GM23338 (cell line): ENCODE measurements at regions not wholly inside any gene's neighbourhood (a gene's known extent, or its start where the extent isn't known, plus 50 kb on each side); places are given as distances from the start of the nearest gene placed in this dataset.

Experiments used
- ATAC-seq: fragments of 200-7000 bp; cut with Tn5 transposase; 3 replicates; pipeline ENCODE4 v1.9.1; 2020
- DNase-seq: peaks from one replicate; pipeline ENCODE4 v3.0.0-alpha.2; 2015; ENCODE audit warnings: low spot score
- H2AFZ ChIP-seq: fragments of 200-600 bp; sonication (generic); 2 replicates; pipeline ENCODE4 v1.8.0; 2016; ENCODE audit warnings: antibody characterized with exemption, mild to moderate bottlenecking, moderate library complexity
- H3F3A ChIP-seq: fragments of 200-600 bp; sonication (generic); replicated peaks from 2 replicates; pipeline ENCODE4 v1.8.0; 2017; ENCODE audit warnings: antibody characterized with exemption, mixed run types, low read depth
- H3K27ac ChIP-seq: fragments of 200-600 bp; sonication (generic); 2 replicates; pipeline ENCODE4 v1.6.1; 2016; ENCODE audit warnings: low read depth
- H3K27me3 ChIP-seq: fragments of 200-600 bp; sonication (generic); 2 replicates; pipeline ENCODE4 v1.8.0; 2016; ENCODE audit warnings: mild to moderate bottlenecking, mixed run types, moderate library complexity; ENCODE audit not compliant: insufficient read depth
- H3K36me3 ChIP-seq: fragments of 200-600 bp; sonication (generic); 2 replicates; pipeline ENCODE4 v1.8.0; 2016; ENCODE audit warnings: mild to moderate bottlenecking; ENCODE audit not compliant: insufficient read depth
- H3K4me1 ChIP-seq: fragments of 200-600 bp; sonication (generic); 2 replicates; pipeline ENCODE4 v1.8.0; 2016; ENCODE audit warnings: mild to moderate bottlenecking, moderate library complexity; ENCODE audit not compliant: insufficient read depth
- H3K4me2 ChIP-seq: fragments of 200-600 bp; sonication (generic); 2 replicates; pipeline ENCODE4 v1.7.1; 2017; ENCODE audit warnings: mixed run types
- H3K4me3 ChIP-seq: fragments of 200-600 bp; sonication (generic); 2 replicates; pipeline ENCODE4 v1.6.1; 2016; ENCODE audit warnings: mixed run types
- H3K79me2 ChIP-seq: fragments of 200-600 bp; sonication (generic); replicated peaks from 2 replicates; pipeline ENCODE4 v1.8.0; 2017; ENCODE audit warnings: mild to moderate bottlenecking; ENCODE audit not compliant: insufficient read depth
- H3K9me2 ChIP-seq: fragments of 200-600 bp; sonication (generic); 2 replicates; pipeline ENCODE4 v1.8.0; 2017; ENCODE audit not compliant: insufficient read depth
- H4K20me1 ChIP-seq: fragments of 200-600 bp; sonication (generic); replicated peaks from 2 replicates; pipeline ENCODE4 v1.8.0; 2017; ENCODE audit warnings: mild to moderate bottlenecking; ENCODE audit not compliant: insufficient read depth
- H3K27ac Mint-ChIP-seq: 2 replicates; pipeline ENCODE4 v1.8.0; 2020; ENCODE audit warnings: inconsistent platforms, mild to moderate bottlenecking, moderate library complexity, mixed read lengths
- H3K27me3 Mint-ChIP-seq: 3 replicates; pipeline ENCODE4 v1.8.0; 2022; ENCODE audit warnings: low read depth, mild to moderate bottlenecking, moderate library complexity, mixed read lengths, inconsistent platforms; ENCODE audit not compliant: insufficient read depth, poor library complexity
- H3K36me3 Mint-ChIP-seq: 3 replicates; pipeline ENCODE4 v1.8.0; 2021; ENCODE audit warnings: low read depth, mild to moderate bottlenecking, inconsistent platforms, moderate library complexity, mixed read lengths
- H3K4me1 Mint-ChIP-seq: 3 replicates; pipeline ENCODE4 v1.8.0; 2020; ENCODE audit warnings: mild to moderate bottlenecking, inconsistent platforms, mixed read lengths
- H3K4me3 Mint-ChIP-seq: 3 replicates; pipeline ENCODE4 v1.8.0; 2021; ENCODE audit warnings: moderate library complexity, mild to moderate bottlenecking, inconsistent platforms, mixed read lengths
- H3K9me3 Mint-ChIP-seq: 3 replicates; pipeline ENCODE4 v1.8.0; 2020; ENCODE audit warnings: moderate library complexity, mild to moderate bottlenecking, inconsistent platforms, mixed read lengths
- CREB1 ChIP-seq: fragments of 250-450 bp; sonication (Bioruptor Pico); IDR thresholded peaks from 2 replicates; pipeline ENCODE4 v1.5.0; 2020; ENCODE audit warnings: low read depth, mild to moderate bottlenecking, moderate library complexity
- EZH2 ChIP-seq: fragments of 200-600 bp; sonication (generic); IDR thresholded peaks from one replicate; pipeline ENCODE4 v1.8.0; 2017; ENCODE audit warnings: antibody characterized with exemption, mild to moderate bottlenecking, low read depth; ENCODE audit not compliant: unreplicated experiment
- EZH2phosphoT487 ChIP-seq: fragments of 200-600 bp; sonication (generic); IDR thresholded peaks from one replicate; pipeline ENCODE4 v1.8.1; 2018; ENCODE audit warnings: antibody characterized with exemption; ENCODE audit not compliant: unreplicated experiment
- JUNB ChIP-seq: IDR thresholded peaks from one replicate; pipeline ENCODE4 v1.6.1; 2016; ENCODE audit warnings: antibody characterized with exemption; ENCODE audit not compliant: unreplicated experiment
- NANOG ChIP-seq: IDR thresholded peaks from 2 replicates; pipeline ENCODE4 v1.6.1; 2016; ENCODE audit warnings: antibody characterized with exemption, borderline replicate concordance
- POLR2AphosphoS5 ChIP-seq: IDR thresholded peaks from 2 replicates; pipeline ENCODE4 v1.6.1; 2016; ENCODE audit warnings: antibody characterized with exemption, low read depth
- REST ChIP-seq: IDR thresholded peaks from one replicate; pipeline ENCODE4 v1.6.1; 2018; ENCODE audit warnings: antibody characterized with exemption; ENCODE audit not compliant: unreplicated experiment
- STAT1 ChIP-seq: IDR thresholded peaks from one replicate; pipeline ENCODE4 v1.6.1; 2016; ENCODE audit warnings: antibody characterized with exemption; ENCODE audit not compliant: unreplicated experiment
- ZNF114 ChIP-seq: fragments of 250-450 bp; sonication (Bioruptor Pico); IDR thresholded peaks from 2 replicates; pipeline ENCODE4 v1.5.0; 2020; ENCODE audit warnings: mild to moderate bottlenecking, moderate library complexity
- ZNF331 ChIP-seq: fragments of 250-450 bp; sonication (Bioruptor Pico); IDR thresholded peaks from 2 replicates; pipeline ENCODE4 v1.5.0; 2020; ENCODE audit warnings: low read depth, mild to moderate bottlenecking, moderate library complexity
- TF ChIP-seq, protein P1 (sequence below): fragments of 250-450 bp; sonication (Bioruptor Pico); IDR thresholded peaks from 2 replicates; pipeline ENCODE4 v1.5.0; 2020; ENCODE audit warnings: mild to moderate bottlenecking, moderate library complexity
- TF ChIP-seq, protein P2 (sequence below), 2 experiments: fragments of 200-600 bp in 1 of 2; sonication (generic) in 1 of 2; conservative IDR thresholded peaks; 2 replicates each; pipeline versions ENCODE4 v1.5.1 to v1.6.1; 2016 to 2017; ENCODE audit warnings: antibody characterized with exemption in 2 of 2, low read depth in 2 of 2, mild to moderate bottlenecking in 2 of 2, moderate library complexity in 1 of 2
- TF ChIP-seq, protein P3 (sequence below): IDR thresholded peaks from 2 replicates; pipeline ENCODE4 v1.6.1; 2016; ENCODE audit warnings: antibody characterized with exemption

DNA sequence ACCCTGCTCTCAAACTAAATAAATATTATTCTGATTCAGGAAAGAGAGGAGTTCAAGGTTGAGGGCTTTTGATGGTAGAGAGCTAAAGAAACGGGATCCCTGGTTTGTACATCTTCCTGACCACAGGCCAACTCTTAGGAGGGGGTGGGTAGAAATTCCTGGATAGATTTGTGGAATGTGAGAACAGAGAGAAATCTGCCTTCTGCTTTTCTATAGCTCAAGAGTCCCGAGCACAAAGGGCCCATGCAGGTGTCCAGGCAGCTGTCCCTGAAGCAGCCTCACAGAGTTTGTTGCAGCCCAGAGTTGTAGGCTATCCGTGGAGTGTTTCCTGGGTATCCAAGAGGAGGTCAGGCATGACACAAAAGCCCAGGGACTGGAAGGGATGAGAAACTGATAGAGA is 198.6 kb downstream of the BCAT1 start:
- H3K9me2 ChIP-seq, result no peaks in the 10 kb centered on the region
- Mint-ChIP-seq H3K27ac (peak overlapping the region; percentile 43; the same call in 1 of the 2 replicates), H3K4me1 (peaks cover 41% of the 10 kb centered on the region), H3K27me3 (peaks cover 3% of the 10 kb centered on the region), H3K9me3 (no peaks in the 10 kb centered on the region), H3K36me3 (no peaks in the 10 kb centered on the region), H3K4me3 (no peak overlapping the region)
- no peaks in the 10 kb centered on the region for H3K27me3 ChIP-seq
- no peaks in the 10 kb centered on the region for H3K36me3 ChIP-seq
- no peaks in the 10 kb centered on the region for H3F3A ChIP-seq
- H4K20me1 ChIP-seq, result no peaks in the 10 kb centered on the region
- no peak overlapping the region for H3K4me2 ChIP-seq
- H3K27ac ChIP-seq, result no peak overlapping the region
- ATAC-seq, result peak; percentile 68
- TF ChIP-seq, protein P1, sequence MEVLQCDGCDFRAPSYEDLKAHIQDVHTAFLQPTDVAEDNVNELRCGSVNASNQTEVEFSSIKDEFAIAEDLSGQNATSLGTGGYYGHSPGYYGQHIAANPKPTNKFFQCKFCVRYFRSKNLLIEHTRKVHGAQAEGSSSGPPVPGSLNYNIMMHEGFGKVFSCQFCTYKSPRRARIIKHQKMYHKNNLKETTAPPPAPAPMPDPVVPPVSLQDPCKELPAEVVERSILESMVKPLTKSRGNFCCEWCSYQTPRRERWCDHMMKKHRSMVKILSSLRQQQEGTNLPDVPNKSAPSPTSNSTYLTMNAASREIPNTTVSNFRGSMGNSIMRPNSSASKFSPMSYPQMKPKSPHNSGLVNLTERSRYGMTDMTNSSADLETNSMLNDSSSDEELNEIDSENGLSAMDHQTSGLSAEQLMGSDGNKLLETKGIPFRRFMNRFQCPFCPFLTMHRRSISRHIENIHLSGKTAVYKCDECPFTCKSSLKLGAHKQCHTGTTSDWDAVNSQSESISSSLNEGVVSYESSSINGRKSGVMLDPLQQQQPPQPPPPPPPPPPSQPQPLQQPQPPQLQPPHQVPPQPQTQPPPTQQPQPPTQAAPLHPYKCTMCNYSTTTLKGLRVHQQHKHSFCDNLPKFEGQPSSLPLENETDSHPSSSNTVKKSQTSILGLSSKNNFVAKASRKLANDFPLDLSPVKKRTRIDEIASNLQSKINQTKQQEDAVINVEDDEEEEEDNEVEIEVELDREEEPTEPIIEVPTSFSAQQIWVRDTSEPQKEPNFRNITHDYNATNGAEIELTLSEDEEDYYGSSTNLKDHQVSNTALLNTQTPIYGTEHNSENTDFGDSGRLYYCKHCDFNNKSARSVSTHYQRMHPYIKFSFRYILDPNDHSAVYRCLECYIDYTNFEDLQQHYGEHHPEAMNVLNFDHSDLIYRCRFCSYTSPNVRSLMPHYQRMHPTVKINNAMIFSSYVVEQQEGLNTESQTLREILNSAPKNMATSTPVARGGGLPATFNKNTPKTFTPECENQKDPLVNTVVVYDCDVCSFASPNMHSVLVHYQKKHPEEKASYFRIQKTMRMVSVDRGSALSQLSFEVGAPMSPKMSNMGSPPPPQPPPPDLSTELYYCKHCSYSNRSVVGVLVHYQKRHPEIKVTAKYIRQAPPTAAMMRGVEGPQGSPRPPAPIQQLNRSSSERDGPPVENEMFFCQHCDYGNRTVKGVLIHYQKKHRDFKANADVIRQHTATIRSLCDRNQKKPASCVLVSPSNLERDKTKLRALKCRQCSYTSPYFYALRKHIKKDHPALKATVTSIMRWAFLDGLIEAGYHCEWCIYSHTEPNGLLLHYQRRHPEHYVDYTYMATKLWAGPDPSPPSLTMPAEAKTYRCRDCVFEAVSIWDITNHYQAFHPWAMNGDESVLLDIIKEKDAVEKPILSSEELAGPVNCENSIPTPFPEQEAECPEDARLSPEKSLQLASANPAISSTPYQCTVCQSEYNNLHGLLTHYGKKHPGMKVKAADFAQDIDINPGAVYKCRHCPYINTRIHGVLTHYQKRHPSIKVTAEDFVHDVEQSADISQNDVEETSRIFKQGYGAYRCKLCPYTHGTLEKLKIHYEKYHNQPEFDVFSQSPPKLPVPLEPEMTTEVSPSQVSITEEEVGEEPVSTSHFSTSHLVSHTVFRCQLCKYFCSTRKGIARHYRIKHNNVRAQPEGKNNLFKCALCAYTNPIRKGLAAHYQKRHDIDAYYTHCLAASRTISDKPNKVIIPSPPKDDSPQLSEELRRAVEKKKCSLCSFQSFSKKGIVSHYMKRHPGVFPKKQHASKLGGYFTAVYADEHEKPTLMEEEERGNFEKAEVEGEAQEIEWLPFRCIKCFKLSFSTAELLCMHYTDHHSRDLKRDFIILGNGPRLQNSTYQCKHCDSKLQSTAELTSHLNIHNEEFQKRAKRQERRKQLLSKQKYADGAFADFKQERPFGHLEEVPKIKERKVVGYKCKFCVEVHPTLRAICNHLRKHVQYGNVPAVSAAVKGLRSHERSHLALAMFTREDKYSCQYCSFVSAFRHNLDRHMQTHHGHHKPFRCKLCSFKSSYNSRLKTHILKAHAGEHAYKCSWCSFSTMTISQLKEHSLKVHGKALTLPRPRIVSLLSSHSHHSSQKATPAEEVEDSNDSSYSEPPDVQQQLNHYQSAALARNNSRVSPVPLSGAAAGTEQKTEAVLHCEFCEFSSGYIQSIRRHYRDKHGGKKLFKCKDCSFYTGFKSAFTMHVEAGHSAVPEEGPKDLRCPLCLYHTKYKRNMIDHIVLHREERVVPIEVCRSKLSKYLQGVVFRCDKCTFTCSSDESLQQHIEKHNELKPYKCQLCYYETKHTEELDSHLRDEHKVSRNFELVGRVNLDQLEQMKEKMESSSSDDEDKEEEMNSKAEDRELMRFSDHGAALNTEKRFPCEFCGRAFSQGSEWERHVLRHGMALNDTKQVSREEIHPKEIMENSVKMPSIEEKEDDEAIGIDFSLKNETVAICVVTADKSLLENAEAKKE, result no peak
- TF ChIP-seq NANOG (no peak), EZH2phosphoT487 (no peak), CREB1 (no peak), REST (no peak), STAT1 (no peak), JUNB (no peak), ZNF114 (CRISPR knock-in tag) (no peak), ZNF331 (CRISPR knock-in tag) (no peak), POLR2AphosphoS5 (no peak), EZH2 (no peak)
- TF ChIP-seq, protein P2, sequence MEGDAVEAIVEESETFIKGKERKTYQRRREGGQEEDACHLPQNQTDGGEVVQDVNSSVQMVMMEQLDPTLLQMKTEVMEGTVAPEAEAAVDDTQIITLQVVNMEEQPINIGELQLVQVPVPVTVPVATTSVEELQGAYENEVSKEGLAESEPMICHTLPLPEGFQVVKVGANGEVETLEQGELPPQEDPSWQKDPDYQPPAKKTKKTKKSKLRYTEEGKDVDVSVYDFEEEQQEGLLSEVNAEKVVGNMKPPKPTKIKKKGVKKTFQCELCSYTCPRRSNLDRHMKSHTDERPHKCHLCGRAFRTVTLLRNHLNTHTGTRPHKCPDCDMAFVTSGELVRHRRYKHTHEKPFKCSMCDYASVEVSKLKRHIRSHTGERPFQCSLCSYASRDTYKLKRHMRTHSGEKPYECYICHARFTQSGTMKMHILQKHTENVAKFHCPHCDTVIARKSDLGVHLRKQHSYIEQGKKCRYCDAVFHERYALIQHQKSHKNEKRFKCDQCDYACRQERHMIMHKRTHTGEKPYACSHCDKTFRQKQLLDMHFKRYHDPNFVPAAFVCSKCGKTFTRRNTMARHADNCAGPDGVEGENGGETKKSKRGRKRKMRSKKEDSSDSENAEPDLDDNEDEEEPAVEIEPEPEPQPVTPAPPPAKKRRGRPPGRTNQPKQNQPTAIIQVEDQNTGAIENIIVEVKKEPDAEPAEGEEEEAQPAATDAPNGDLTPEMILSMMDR (conservative IDR thresholded peaks at IDR 0.05; ENCODE audit: low read depth in 2 of 2), result no peak
- TF ChIP-seq, protein P3, sequence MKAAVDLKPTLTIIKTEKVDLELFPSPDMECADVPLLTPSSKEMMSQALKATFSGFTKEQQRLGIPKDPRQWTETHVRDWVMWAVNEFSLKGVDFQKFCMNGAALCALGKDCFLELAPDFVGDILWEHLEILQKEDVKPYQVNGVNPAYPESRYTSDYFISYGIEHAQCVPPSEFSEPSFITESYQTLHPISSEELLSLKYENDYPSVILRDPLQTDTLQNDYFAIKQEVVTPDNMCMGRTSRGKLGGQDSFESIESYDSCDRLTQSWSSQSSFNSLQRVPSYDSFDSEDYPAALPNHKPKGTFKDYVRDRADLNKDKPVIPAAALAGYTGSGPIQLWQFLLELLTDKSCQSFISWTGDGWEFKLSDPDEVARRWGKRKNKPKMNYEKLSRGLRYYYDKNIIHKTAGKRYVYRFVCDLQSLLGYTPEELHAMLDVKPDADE, result no peak
- H3K4me3 ChIP-seq, result no peak overlapping the region
- DNase-seq, result peak; percentile 33
- no peak overlapping the region for H2AFZ ChIP-seq
- H3K4me1 ChIP-seq, result peaks cover 24% of the 10 kb centered on the region
- no peaks in the 10 kb centered on the region for H3K79me2 ChIP-seq
